Activated CD8-positive, alpha-beta memory T cell treated with anti-CD3 and anti-CD28 coated beads for 4 hours (primary cell): ENCODE measurements at regions not wholly inside any gene's neighbourhood (a gene's known extent, or its start where the extent isn't known, plus 50 kb on each side); places are given as distances from the start of the nearest gene placed in this dataset.
"Not testable (repeated sequence)": the region's sequence is repeated elsewhere in the genome, so short reads cannot be mapped to it uniquely, and the experiment has no call there.

Experiments used
- DNase-seq, 2 donors: peaks; one replicate each; pipeline ENCODE4 v3.0.0-alpha.2; 2020; ENCODE audit warnings: low read depth in 2 of 2

- no peak for DNase-seq
Observed at GRCh38 chr2:176963568-176964287, 248.9 kb upstream of the HNRNPA3 start.

GRCh38 chr2:176967911-176968450 lies 244.6 kb upstream of the HNRNPA3 start:
- no peak for DNase-seq

- DNase-seq = no peak
Observed at GRCh38 chr2:176969642-176970359, 242.8 kb upstream of the HNRNPA3 start.

GRCh38 chr2:176976736-176977685 lies 235.6 kb upstream of the HNRNPA3 start:
- no peak for DNase-seq

GRCh38 chr2:176978921-176979320 lies 233.7 kb upstream of the HNRNPA3 start:
- no peak for DNase-seq

GRCh38 chr2:176979981-176980710 lies 232.4 kb upstream of the HNRNPA3 start:
- DNase-seq = no peak

GRCh38 chr2:176984987-176985386 lies 227.6 kb upstream of the HNRNPA3 start:
- DNase-seq = no peak

- no peak for DNase-seq
Observed at GRCh38 chr2:176985871-176986270, 226.7 kb upstream of the HNRNPA3 start.

GRCh38 chr2:176986487-176986886 lies 226.1 kb upstream of the HNRNPA3 start:
- no peak for DNase-seq

- no peak for DNase-seq
Observed at GRCh38 chr2:176991411-176991810, 221.2 kb upstream of the HNRNPA3 start.

GRCh38 chr2:176997074-176997791 lies 215.4 kb upstream of the HNRNPA3 start:
- no peak for DNase-seq

GRCh38 chr2:176997792-176998169 lies 214.8 kb upstream of the HNRNPA3 start:
- DNase-seq = no peak

- DNase-seq = no peak
Observed at GRCh38 chr2:176999301-176999700, 213.3 kb upstream of the HNRNPA3 start.

- no peak for DNase-seq
Observed at GRCh38 chr2:177000061-177000714, 212.4 kb upstream of the HNRNPA3 start.

GRCh38 chr2:177000715-177001072 lies 211.9 kb upstream of the HNRNPA3 start:
- DNase-seq = no peak

GRCh38 chr2:177001334-177001733 lies 211.3 kb upstream of the HNRNPA3 start:
- no peak for DNase-seq

- DNase-seq = no peak
Observed at GRCh38 chr2:177002983-177003382, 209.6 kb upstream of the HNRNPA3 start.

GRCh38 chr2:177007726-177008125 lies 204.9 kb upstream of the HNRNPA3 start:
- not testable (repeated sequence) for DNase-seq

GRCh38 chr2:177008662-177009061 lies 203.9 kb upstream of the HNRNPA3 start:
- not testable (repeated sequence) for DNase-seq

- DNase-seq = no peak
Observed at GRCh38 chr2:177010146-177010545, 202.4 kb upstream of the HNRNPA3 start.
